ENCODE measurements at regions not wholly inside any gene's neighbourhood (a gene's known extent, or its start where the extent isn't known, plus 50 kb on each side); places are given as distances from the start of the nearest gene placed in this dataset.

DNA sequence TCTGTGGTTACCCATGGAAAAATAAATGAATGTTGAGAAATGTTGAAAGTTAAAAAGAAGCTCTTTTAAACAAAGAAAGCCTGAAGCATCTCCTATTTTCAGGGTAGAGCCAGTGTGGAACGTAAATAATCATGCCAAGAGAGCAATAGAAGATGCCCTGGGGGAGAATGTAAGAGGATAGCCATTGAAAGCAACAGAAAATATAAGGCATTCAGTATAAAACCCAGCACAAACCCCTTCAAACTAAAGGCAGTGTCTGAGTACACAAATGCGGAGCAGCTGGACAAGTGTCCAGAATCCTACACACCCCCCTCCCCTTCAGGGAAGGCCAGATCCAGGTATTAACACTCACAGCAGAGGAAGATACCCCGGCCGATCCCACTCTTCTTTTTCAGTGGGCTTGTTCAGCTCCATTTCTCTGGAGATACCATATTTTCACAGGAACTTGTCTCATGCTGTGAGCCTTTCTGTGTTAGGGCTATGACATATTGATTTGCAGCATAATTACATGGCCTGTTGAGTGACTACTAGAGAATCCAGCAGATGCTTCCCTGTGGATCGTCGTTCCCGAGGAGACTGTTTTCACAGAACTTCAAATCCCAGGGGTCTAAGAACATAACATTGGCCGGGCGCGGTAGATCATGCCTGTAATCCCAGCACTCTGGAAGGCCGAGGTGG is 101.2 kb downstream of the PLK2 start:
- TF ChIP-seq, protein P1, sequence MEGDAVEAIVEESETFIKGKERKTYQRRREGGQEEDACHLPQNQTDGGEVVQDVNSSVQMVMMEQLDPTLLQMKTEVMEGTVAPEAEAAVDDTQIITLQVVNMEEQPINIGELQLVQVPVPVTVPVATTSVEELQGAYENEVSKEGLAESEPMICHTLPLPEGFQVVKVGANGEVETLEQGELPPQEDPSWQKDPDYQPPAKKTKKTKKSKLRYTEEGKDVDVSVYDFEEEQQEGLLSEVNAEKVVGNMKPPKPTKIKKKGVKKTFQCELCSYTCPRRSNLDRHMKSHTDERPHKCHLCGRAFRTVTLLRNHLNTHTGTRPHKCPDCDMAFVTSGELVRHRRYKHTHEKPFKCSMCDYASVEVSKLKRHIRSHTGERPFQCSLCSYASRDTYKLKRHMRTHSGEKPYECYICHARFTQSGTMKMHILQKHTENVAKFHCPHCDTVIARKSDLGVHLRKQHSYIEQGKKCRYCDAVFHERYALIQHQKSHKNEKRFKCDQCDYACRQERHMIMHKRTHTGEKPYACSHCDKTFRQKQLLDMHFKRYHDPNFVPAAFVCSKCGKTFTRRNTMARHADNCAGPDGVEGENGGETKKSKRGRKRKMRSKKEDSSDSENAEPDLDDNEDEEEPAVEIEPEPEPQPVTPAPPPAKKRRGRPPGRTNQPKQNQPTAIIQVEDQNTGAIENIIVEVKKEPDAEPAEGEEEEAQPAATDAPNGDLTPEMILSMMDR (optimal IDR thresholded peaks at IDR 0.05 in 1 of 3, IDR thresholded peaks at IDR 0.05 in 1 of 3, conservative IDR thresholded peaks at IDR 0.05 in 1 of 3; ENCODE audit: extremely low read depth in 1 of 3, insufficient read depth in 2 of 3, low read length in 3 of 3), result no peak
- no peak for TF ChIP-seq EZH2 (IDR thresholded peaks at IDR 0.05; ENCODE audit: low read length)
